ENCODE measurements at regions not wholly inside any gene's neighbourhood (a gene's known extent, or its start where the extent isn't known, plus 50 kb on each side); places are given as distances from the start of the nearest gene placed in this dataset.

- TF ChIP-seq CTCF (IDR thresholded peaks at IDR 0.05 in 2 of 3, conservative IDR thresholded peaks at IDR 0.05 in 1 of 3; ENCODE audit: borderline replicate concordance in 1 of 3, insufficient read depth in 1 of 3, low read depth in 2 of 3, low read length in 2 of 3) (no peak), REST (IDR thresholded peaks at IDR 0.05; ENCODE audit: low read depth) (no peak), POLR2A (IDR thresholded peaks at IDR 0.05; ENCODE audit: borderline replicate concordance, extremely low read depth, insufficient read depth, insufficient read length) (no peak), CEBPB (IDR thresholded peaks at IDR 0.05; ENCODE audit: low read depth) (no peak), FOSL1 (IDR thresholded peaks at IDR 0.05; ENCODE audit: low read depth) (no peak), SP1 (IDR thresholded peaks at IDR 0.05; ENCODE audit: low read depth) (no peak)
These were observed 1165.4 kb downstream of the GATA3 start for GRCh38 chr10:9219860-9220259.

All from HCT116 (cell line).